Upper lobe of left lung (tissue), 6 donors: ENCODE measurements at regions not wholly inside any gene's neighbourhood (a gene's known extent, or its start where the extent isn't known, plus 50 kb on each side); places are given as distances from the start of the nearest gene placed in this dataset.

Source experiments
- ATAC-seq, 2 donors: fragments of 200-7000 bp; cut with Tn5 transposase; one replicate each; pipeline ENCODE4 v1.9.1; 2022; ENCODE audit warnings: mild to moderate bottlenecking in 2 of 2, moderate library complexity in 2 of 2; ENCODE audit not compliant: low FRiP score in 2 of 2
- DNase-seq, 2 donors: peaks; one replicate each; pipeline ENCODE4 v3.0.0-alpha.2; 2019 to 2020
- H3K27ac ChIP-seq, 4 donors: fragments of 200-600 bp; sonication (generic); one replicate each; pipeline ENCODE4 v1.5.1; 2016 to 2019
- H3K27me3 ChIP-seq, 4 donors: fragments of 200-600 bp; sonication (generic); one replicate each; pipeline ENCODE4 v1.5.1; 2017 to 2019
- H3K36me3 ChIP-seq, 4 donors: fragments of 200-600 bp; sonication (generic); one replicate each; pipeline ENCODE4 v1.5.1; 2016 to 2019
- H3K4me1 ChIP-seq, 4 donors: fragments of 200-600 bp; sonication (generic); one replicate each; pipeline ENCODE4 v1.5.1; 2018 to 2019
- H3K4me3 ChIP-seq, 4 donors: fragments of 200-600 bp; sonication (generic); one replicate each; pipeline ENCODE4 v1.5.1; 2017 to 2019; ENCODE audit warnings: mild to moderate bottlenecking in 2 of 4, moderate library complexity in 1 of 4
- H3K9me3 ChIP-seq, 4 donors: fragments of 200-600 bp; sonication (generic); one replicate each; pipeline ENCODE4 v1.5.1; 2018 to 2019
- EP300 ChIP-seq, 4 donors: sonication (generic); formaldehyde crosslinking; IDR thresholded peaks; one replicate each; pipeline ENCODE4 v1.5.1; 2017; ENCODE audit warnings: antibody characterized with exemption in 4 of 4, control low read depth in 2 of 4
- POLR2A ChIP-seq, 4 donors: fragments of 450-650 bp; IDR thresholded peaks; one replicate each; pipeline ENCODE4 v1.5.1; 2016 to 2017; ENCODE audit warnings: antibody characterized with exemption in 4 of 4, mild to moderate bottlenecking in 2 of 4
- POLR2AphosphoS5 ChIP-seq, 2 donors: sonication (generic); formaldehyde crosslinking; IDR thresholded peaks; one replicate each; pipeline ENCODE4 v1.5.1; 2017; ENCODE audit warnings: antibody characterized with exemption in 2 of 2
- WGBS, 2 donors: methylation state at CpG; one replicate each; pipeline ENCODE4 v1.1.5; 2017 to 2018; 5-methylcytosine and 5-hydroxymethylcytosine counted together
- TF ChIP-seq, protein P1 (sequence below), 6 experiments: fragments of 450-650 bp in 4 of 6; fragments of 200-600 bp in 2 of 6; sonication (generic) in 2 of 6; IDR thresholded peaks; one replicate each; pipeline ENCODE4 v1.5.1; 2016 to 2019; ENCODE audit warnings: antibody characterized with exemption in 6 of 6
- donor health status: DM: no; HTN: no; CAD: no; lungs with moderate emphysema.
- donor health status: DM: no; HTN: yes; CAD: no; lungs with severe emphysema.

DNA sequence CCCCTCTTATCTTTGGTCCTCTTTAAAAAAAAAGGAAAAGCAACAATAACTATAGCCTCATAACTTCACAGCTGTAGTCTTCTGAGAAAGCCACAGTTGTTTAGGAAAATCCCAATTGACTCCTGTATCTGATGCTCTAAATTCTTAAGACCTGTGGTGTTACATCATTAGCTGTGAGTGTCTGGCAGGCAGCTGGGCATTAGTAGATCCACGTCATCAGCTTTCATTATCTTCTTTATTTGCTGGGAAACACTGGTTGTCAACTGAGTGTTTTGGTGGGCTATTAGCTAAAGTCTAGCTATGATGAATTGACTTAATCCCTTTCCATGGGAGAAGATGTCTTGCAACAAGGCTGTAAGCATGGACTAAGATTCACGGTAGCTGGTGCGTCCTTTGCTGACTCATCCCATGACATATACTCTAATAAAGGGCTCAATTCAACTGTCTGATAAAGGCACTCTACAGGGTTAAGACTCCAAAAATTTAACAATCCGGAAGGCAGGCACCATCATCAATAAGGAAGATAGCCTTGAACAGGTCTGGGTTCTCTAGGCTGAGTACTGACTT lies 517.2 kb downstream of the PLCL1 start:
- no peak overlapping the region for H3K27ac ChIP-seq
- ATAC-seq = no peak
- H3K4me1 ChIP-seq = no peaks in the 10 kb centered on the region
- H3K4me3 ChIP-seq = no peak overlapping the region
- no peaks in the 10 kb centered on the region for H3K36me3 ChIP-seq
- H3K9me3 ChIP-seq = no peaks in the 10 kb centered on the region
- WGBS, 2 donors = 81 to 92% methylated on average over 4 of the region's 4 CpGs
- H3K27me3 ChIP-seq = no peaks in the 10 kb centered on the region
- TF ChIP-seq POLR2AphosphoS5 (IDR thresholded peaks at IDR 0.05) = no peak
- TF ChIP-seq, protein P1, sequence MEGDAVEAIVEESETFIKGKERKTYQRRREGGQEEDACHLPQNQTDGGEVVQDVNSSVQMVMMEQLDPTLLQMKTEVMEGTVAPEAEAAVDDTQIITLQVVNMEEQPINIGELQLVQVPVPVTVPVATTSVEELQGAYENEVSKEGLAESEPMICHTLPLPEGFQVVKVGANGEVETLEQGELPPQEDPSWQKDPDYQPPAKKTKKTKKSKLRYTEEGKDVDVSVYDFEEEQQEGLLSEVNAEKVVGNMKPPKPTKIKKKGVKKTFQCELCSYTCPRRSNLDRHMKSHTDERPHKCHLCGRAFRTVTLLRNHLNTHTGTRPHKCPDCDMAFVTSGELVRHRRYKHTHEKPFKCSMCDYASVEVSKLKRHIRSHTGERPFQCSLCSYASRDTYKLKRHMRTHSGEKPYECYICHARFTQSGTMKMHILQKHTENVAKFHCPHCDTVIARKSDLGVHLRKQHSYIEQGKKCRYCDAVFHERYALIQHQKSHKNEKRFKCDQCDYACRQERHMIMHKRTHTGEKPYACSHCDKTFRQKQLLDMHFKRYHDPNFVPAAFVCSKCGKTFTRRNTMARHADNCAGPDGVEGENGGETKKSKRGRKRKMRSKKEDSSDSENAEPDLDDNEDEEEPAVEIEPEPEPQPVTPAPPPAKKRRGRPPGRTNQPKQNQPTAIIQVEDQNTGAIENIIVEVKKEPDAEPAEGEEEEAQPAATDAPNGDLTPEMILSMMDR (IDR thresholded peaks at IDR 0.05) = no peak
- no peak for TF ChIP-seq EP300 (IDR thresholded peaks at IDR 0.05)
- no peak for TF ChIP-seq POLR2A (IDR thresholded peaks at IDR 0.05)
- no peak for DNase-seq

DNA sequence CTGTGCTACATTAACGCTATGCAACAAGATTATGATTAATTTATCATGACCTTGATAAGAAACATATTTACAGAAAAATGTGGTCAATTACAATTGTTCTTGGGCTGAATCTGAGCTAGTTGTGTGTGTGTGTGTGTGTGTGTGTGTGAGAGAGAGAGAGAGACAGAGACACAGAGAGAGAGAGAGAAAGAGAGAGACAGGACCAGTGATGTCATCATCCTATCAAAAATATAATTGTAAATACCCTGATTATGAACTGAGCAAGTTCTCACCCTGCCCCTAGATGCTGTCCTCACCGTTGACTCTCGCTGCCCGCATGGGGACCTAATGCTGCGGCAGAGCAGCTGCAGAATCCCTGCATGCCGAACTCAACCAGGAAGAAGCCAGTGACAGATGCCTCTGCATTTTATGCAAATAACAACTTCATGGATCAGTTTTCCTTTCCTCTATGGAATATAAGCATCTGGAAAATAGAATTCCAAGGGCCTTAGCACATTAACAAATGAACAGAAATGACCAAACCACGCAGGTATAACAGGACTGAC lies 512.5 kb downstream of the PLCL1 start:
- Histone ChIP-seq H3K4me1 (no peaks in the 10 kb centered on the region), H3K4me3 (no peak overlapping the region), H3K9me3 (no peaks in the 10 kb centered on the region), H3K27me3 (no peaks in the 10 kb centered on the region), H3K27ac (no peak overlapping the region), H3K36me3 (no peaks in the 10 kb centered on the region)
- WGBS, 2 donors = 85 to 88% methylated on average over 7 of the region's 7 CpGs
- DNase-seq (no peak), ATAC-seq (no peak)
- TF ChIP-seq, protein P1 (IDR thresholded peaks at IDR 0.05) = no peak
- no peak for TF ChIP-seq POLR2AphosphoS5 (IDR thresholded peaks at IDR 0.05)
- no peak for TF ChIP-seq EP300 (IDR thresholded peaks at IDR 0.05)
- TF ChIP-seq POLR2A (IDR thresholded peaks at IDR 0.05) = no peak

DNA sequence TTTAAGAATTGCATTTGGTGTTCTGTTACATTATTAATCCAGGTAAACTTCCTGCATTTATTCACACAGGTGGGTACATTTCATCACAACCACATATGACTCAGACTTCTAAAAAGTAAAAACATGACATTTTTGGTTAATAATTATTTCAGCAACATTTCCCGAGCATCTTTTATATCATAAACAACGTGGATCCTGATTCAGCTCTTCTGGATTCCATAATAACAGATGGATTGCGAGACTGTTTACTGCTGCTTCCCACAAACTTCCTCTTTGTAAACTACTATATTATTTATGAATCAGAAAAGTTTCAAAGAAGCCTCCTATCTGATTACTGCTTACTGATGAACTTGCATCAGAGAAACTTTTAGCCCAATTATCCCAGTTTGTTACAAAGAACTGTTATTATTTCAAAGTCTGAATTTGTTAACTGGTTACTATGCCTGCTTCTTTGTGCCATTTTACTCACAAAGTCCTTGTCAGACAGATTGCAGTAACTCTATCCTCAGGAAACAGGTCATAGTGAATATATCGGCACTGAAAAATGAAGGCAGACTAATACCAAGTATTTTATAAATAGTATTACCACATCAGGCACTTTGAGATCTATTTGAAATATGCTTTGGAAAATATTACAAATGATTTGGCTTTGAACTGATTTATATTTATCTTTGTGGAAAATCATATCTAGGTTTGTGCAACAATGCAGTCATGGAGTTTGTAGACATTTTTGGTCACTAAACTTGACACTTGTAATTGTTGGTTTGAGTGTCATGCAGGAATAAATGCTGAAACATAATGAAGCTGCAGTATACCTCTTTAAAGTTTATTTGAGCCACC lies 511.6 kb downstream of the PLCL1 start:
- no peak overlapping the region for H3K4me3 ChIP-seq
- H3K36me3 ChIP-seq = no peaks in the 10 kb centered on the region
- H3K4me1 ChIP-seq = no peaks in the 10 kb centered on the region
- no peaks in the 10 kb centered on the region for H3K27me3 ChIP-seq
- no peak overlapping the region for H3K27ac ChIP-seq
- no peak for TF ChIP-seq POLR2AphosphoS5 (IDR thresholded peaks at IDR 0.05)
- TF ChIP-seq, protein P1 (IDR thresholded peaks at IDR 0.05) = no peak
- TF ChIP-seq EP300 (IDR thresholded peaks at IDR 0.05) = no peak
- ATAC-seq = no peak
- no peaks in the 10 kb centered on the region for H3K9me3 ChIP-seq
- 51 to 52% methylated on average over 4 of the region's 4 CpGs for WGBS, 2 donors
- DNase-seq = no peak

DNA sequence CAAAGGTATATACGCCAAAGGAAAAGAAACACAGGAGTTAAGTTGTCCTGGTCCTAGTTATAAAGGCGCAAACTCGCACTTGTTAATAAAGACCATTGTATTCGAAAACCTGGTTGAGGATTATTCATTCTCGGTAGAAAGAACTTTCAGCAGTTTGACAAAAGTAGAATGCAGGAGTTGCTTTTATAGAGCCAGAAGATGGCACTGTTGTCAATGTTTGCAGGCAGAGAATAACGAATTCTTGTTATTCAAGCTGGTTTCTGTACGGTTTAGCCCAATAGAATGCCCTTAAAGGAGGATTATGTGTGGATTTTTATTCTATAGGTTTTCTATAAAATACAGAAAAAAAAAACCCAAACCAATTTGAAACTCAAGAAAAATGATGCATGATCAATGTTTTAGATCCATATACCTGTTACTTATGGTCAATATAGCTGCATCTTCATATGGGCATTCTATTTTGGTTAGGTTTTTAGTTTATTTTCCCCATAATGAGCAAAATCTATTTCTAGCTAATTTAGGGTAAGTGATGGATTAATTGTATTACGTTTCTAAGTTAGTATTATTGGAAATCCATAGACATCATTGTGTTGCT lies 510.3 kb downstream of the PLCL1 start:
- H3K36me3 ChIP-seq = no peaks in the 10 kb centered on the region
- peak in 1 of 2 donors; percentile 57 for ATAC-seq
- TF ChIP-seq EP300 (IDR thresholded peaks at IDR 0.05) = no peak
- TF ChIP-seq, protein P1 (IDR thresholded peaks at IDR 0.05) = peak in 3 of 6 experiments; percentile 20 to 32 (median 22)
- no peak overlapping the region for H3K27ac ChIP-seq
- no peaks in the 10 kb centered on the region for H3K4me1 ChIP-seq
- H3K9me3 ChIP-seq = no peaks in the 10 kb centered on the region
- no peak overlapping the region for H3K4me3 ChIP-seq
- 12 to 15% methylated on average over 8 of the region's 8 CpGs for WGBS, 2 donors
- H3K27me3 ChIP-seq = no peaks in the 10 kb centered on the region
- no peak for DNase-seq
